Type B pancreatic cell (in vitro differentiated cells): ENCODE measurements at regions not wholly inside any gene's neighbourhood (a gene's known extent, or its start where the extent isn't known, plus 50 kb on each side); places are given as distances from the start of the nearest gene placed in this dataset.

Experiments used
- DNase-seq: peaks from one replicate; pipeline ENCODE4 v3.0.0; 2021; ENCODE audit warnings: mixed read lengths; ENCODE audit not compliant: unreplicated experiment; ENCODE audit errors: extremely low spot score
- H3K27ac Mint-ChIP-seq: 2 replicates; pipeline ENCODE4 v1.8.0; 2021; ENCODE audit warnings: mild to moderate bottlenecking, mixed read lengths
- H3K27me3 Mint-ChIP-seq: 2 replicates; pipeline ENCODE4 v1.8.0; 2021; ENCODE audit warnings: mixed read lengths
- H3K36me3 Mint-ChIP-seq: 2 replicates; pipeline ENCODE4 v1.8.0; 2021; ENCODE audit warnings: mixed read lengths
- H3K4me1 Mint-ChIP-seq: one replicate; pipeline ENCODE4 v1.8.0; 2021; ENCODE audit warnings: mixed read lengths; ENCODE audit not compliant: unreplicated experiment
- H3K4me3 Mint-ChIP-seq: 2 replicates; pipeline ENCODE4 v1.8.0; 2021; ENCODE audit warnings: mild to moderate bottlenecking, mixed read lengths
- H3K9me3 Mint-ChIP-seq: 2 replicates; pipeline ENCODE4 v1.8.0; 2021; ENCODE audit warnings: mixed read lengths
- TF ChIP-seq, protein P1 (sequence below): fragments of 200-600 bp; sonication (generic); conservative IDR thresholded peaks from 2 replicates; pipeline ENCODE4 v1.5.0; 2021; ENCODE audit warnings: antibody characterized with exemption, mild to moderate bottlenecking

GRCh38 chr14:101499513-101499912, 61.8 kb upstream of the DIO3 start:
- Mint-ChIP-seq H3K36me3 (no peaks in the 10 kb centered on the region), H3K4me3 (no peak overlapping the region), H3K9me3 (no peaks in the 10 kb centered on the region), H3K27me3 (peaks cover 6% of the 10 kb centered on the region), H3K27ac (no peak overlapping the region), H3K4me1 (no peaks in the 10 kb centered on the region)
- TF ChIP-seq, protein P1, sequence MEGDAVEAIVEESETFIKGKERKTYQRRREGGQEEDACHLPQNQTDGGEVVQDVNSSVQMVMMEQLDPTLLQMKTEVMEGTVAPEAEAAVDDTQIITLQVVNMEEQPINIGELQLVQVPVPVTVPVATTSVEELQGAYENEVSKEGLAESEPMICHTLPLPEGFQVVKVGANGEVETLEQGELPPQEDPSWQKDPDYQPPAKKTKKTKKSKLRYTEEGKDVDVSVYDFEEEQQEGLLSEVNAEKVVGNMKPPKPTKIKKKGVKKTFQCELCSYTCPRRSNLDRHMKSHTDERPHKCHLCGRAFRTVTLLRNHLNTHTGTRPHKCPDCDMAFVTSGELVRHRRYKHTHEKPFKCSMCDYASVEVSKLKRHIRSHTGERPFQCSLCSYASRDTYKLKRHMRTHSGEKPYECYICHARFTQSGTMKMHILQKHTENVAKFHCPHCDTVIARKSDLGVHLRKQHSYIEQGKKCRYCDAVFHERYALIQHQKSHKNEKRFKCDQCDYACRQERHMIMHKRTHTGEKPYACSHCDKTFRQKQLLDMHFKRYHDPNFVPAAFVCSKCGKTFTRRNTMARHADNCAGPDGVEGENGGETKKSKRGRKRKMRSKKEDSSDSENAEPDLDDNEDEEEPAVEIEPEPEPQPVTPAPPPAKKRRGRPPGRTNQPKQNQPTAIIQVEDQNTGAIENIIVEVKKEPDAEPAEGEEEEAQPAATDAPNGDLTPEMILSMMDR, result no peak
- no peak for DNase-seq

GRCh38 chr14:101500061-101500460, 61.2 kb upstream of the DIO3 start:
- H3K4me3 Mint-ChIP-seq, result no peak overlapping the region
- H3K27ac Mint-ChIP-seq, result no peak overlapping the region

GRCh38 chr14:101500681-101501080, 60.6 kb upstream of the DIO3 start:
- peaks cover 6% of the 10 kb centered on the region for H3K27me3 Mint-ChIP-seq
- H3K4me1 Mint-ChIP-seq, result no peaks in the 10 kb centered on the region
- no peak overlapping the region for H3K4me3 Mint-ChIP-seq
- H3K36me3 Mint-ChIP-seq, result no peaks in the 10 kb centered on the region
- no peak overlapping the region for H3K27ac Mint-ChIP-seq
- no peak for DNase-seq
- no peaks in the 10 kb centered on the region for H3K9me3 Mint-ChIP-seq
- TF ChIP-seq, protein P1, result no peak

More at GRCh38 chr14:101500061-101500460, 61.2 kb upstream of the DIO3 start:
- H3K27me3 Mint-ChIP-seq, result peaks cover 6% of the 10 kb centered on the region
- H3K4me1 Mint-ChIP-seq, result no peaks in the 10 kb centered on the region
- TF ChIP-seq, protein P1, result no peak
- no peak for DNase-seq
- no peaks in the 10 kb centered on the region for H3K9me3 Mint-ChIP-seq
- H3K36me3 Mint-ChIP-seq, result no peaks in the 10 kb centered on the region

DNA sequence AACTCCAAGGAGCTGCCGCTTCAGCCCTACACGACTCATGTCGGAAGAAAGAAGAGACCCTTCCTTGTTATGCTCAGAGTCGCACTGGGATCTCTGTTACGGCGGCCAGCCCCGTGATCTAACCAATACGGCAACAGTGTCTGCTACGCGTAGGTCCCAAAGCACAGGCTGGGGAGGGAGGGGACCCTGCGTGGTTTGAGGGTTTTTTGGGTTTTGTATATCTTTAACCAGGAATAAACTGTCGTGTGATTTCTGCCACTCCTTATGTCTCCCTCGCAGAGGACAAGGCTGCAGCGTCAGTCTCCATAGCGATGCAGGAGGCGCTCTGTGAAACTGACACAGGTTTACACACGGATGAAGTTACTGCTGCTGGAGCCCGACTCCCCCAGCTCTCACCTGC, 60.0 kb upstream of the DIO3 start:
- TF ChIP-seq, protein P1, result no peak
- Mint-ChIP-seq H3K4me3 (no peak overlapping the region), H3K27ac (no peak overlapping the region), H3K36me3 (no peaks in the 10 kb centered on the region), H3K27me3 (peaks cover 8% of the 10 kb centered on the region), H3K9me3 (no peaks in the 10 kb centered on the region), H3K4me1 (no peaks in the 10 kb centered on the region)
- no peak for DNase-seq

DNA sequence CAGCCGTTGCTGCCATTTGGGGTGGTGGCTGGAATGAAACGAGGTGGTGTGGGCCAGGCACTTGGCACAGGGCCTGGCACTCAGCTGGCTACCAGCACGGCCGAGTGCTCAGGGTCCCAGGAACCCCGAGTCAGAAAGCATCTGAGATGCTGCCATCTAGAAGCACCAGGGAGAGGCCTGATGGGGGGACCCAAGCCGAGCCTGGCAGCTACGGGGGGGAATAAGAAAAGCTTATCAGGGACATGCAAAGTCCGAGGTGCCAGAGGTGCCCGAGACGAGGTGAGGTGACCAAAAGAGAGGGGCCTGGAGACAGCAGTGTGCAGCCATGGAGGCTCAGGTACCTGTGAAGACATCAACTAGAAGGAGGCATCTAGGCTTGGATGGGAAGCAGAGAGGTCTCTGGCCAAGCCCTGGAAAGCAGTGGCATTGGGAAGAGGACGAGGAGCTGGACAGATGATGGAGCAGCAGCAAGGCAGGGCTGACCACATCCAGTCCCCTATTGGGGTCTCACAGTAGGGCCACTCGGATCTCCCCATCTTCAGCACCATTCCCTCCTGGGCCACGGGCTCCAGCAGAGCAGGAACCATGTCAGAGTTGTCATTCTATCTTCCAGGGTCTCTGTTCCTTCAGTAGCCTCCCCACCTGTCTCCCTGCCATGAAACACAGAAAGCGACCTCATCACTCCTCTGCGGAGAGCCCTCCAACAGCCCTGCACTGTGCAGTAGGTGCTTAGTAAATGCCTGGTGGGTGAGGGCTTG, 59.3 kb upstream of the DIO3 start:
- H3K36me3 Mint-ChIP-seq, result no peaks in the 10 kb centered on the region
- no peak overlapping the region for H3K4me3 Mint-ChIP-seq
- no peak for DNase-seq
- TF ChIP-seq, protein P1, result no peak
- no peaks in the 10 kb centered on the region for H3K4me1 Mint-ChIP-seq
- H3K27ac Mint-ChIP-seq, result no peak overlapping the region
- peaks cover 8% of the 10 kb centered on the region for H3K27me3 Mint-ChIP-seq
- no peaks in the 10 kb centered on the region for H3K9me3 Mint-ChIP-seq
